ENCODE measurements at regions not wholly inside any gene's neighbourhood (a gene's known extent, or its start where the extent isn't known, plus 50 kb on each side); places are given as distances from the start of the nearest gene placed in this dataset.

- H3K27ac ChIP-seq, result no peak overlapping the region
- no peak for TF ChIP-seq CTCF (conservative IDR thresholded peaks at IDR 0.05)
- TF ChIP-seq ZFX (IDR thresholded peaks at IDR 0.05), result no peak
Observed at GRCh38 chr2:240286596-240286995, 146.1 kb upstream of the OTOS start.

DNA sequence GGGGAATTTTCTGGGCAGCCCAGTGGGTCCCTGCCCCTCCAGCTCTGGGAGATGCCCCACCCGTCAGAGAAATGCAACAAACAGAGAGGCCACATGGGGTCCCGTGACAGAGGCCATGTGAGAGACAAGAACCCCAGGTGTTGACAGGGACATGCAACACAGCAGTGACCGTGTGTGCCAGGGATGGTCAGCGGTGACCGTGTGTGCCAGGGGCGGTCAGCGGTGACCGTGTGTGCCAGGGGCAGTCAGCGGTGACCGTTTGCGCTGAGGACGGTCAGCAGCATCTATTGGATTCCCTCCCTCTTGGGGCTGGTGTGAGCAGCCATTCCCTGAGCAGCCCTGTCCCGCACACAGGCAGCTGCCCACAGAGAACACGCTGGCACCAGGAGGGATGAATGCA lies 146.6 kb upstream of the OTOS start:
- TF ChIP-seq ZFX (IDR thresholded peaks at IDR 0.05) (no peak), CTCF (conservative IDR thresholded peaks at IDR 0.05) (no peak)
- no peak overlapping the region for H3K27ac ChIP-seq

- TF ChIP-seq ZFX (IDR thresholded peaks at IDR 0.05) (no peak), CTCF (conservative IDR thresholded peaks at IDR 0.05) (no peak)
Observed at GRCh38 chr2:240287496-240288086, 147.1 kb upstream of the OTOS start.

DNA sequence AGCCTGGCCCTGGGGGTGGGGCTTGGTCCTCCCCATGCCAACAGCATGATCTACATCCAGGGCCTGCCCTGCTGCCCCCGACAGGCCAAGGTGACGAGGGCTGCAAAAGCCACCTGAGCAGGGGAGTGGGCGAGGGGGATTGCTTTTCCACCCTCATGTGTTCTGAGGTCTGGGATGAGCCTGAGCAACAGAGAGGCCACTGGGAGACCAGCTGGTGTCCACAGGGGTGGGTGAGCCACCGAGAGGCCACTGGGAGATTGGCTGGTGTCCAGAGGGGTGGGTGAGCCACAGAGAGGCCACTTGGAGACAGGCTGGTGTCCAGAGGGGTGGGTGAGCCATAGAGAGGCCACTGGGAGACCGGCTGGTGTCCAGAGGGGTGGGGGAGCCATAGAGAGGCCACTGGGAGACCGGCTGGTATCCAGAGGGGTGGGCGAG lies 147.4 kb upstream of the GPC1 start:
- H3K27ac ChIP-seq, result no peak overlapping the region
- TF ChIP-seq CTCF (conservative IDR thresholded peaks at IDR 0.05) (no peak), ZFX (IDR thresholded peaks at IDR 0.05) (no peak)

More at GRCh38 chr2:240287496-240288086, 147.1 kb upstream of the OTOS start:
- H3K27ac ChIP-seq, result no peak overlapping the region

DNA sequence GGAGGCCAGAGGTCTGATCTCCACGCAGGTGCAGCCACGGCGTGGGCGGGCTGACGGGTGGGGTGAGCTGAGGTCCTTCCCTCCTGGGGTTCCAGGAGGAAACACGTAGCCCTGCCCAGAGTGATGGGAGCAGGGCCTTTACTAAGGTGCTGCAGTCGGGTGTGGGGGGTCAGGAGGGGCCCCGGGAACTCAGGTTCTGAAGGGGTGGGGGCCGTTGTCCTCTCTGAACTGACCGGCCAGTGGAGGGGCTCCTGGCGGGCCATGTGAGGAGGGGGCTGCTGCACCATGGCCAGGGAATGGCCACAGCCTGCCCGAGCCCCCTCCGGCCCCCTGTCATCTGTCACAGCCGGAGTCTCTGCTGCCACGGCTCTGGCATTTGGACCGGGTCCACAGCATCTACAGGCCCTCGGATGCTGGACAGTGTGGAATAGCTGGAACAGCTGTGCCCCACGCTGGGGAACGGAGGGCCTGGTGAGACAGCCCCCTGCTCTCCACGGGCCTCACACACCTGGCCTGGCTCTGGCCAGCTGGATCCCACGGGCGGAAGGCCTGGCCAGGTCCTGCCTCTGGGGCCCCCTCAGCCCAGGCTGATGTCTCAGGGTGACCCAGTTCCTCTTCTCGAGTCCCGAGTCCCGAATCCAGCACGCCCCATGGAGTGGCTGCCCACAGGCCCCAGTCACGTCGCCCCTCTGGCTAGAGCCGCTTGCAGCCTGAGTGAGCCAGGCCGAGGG lies 145.6 kb upstream of the GPC1 start:
- H3K27ac ChIP-seq, result no peak overlapping the region
- TF ChIP-seq CTCF (conservative IDR thresholded peaks at IDR 0.05) (no peak), ZFX (IDR thresholded peaks at IDR 0.05) (no peak)

DNA sequence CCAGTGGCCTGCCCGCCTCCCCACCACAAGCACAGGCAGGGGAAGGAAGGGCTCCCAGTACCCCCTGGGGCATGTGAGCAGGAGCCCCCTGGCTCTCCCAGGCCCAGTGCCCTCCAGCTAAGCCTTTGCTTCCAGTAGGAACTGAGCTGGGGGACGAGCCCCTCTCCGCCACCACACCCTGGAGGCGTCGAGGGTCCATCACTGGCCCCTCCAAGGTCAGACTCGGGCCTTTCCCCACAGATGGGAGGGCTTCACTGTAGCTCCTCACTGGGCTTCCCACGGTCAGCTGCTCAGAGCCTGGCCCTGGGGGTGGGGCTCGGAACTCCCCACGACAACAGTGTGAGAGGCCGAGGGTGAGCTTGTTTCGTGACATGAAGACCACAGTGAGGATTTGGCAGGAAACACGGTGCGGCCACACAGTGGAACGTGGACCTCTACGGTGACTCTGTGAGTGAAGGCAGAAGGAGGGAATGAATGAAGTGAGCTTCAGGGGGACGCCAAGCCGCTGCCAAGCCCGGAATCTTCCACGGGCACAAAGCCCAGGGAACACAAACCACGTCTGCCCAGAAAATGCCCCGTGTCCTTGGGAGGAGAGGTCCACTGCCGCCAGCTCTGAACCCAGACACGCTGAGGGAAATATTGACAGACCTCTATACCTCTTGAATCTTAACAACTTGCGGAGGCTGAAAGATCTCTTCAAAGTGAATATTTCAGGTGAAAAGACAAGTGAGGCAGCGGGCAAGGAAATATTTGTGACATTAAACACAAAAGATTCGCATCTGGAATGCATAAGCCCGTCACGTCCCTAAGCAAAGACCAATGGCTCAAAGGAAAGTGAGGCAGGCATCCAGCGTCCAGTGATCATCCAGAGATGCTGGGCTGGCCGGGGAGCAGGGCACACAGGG lies 144.8 kb upstream of the GPC1 start:
- H3K27ac ChIP-seq, result no peak overlapping the region
- TF ChIP-seq ZFX (IDR thresholded peaks at IDR 0.05), result no peak
- TF ChIP-seq CTCF (conservative IDR thresholded peaks at IDR 0.05), result no peak

All from C4-2B (cell line).